ENCODE measurements at regions not wholly inside any gene's neighbourhood (a gene's known extent, or its start where the extent isn't known, plus 50 kb on each side); places are given as distances from the start of the nearest gene placed in this dataset.
"Not testable (repeated sequence)": the region's sequence is repeated elsewhere in the genome, so short reads cannot be mapped to it uniquely, and the experiment has no call there.

DNA sequence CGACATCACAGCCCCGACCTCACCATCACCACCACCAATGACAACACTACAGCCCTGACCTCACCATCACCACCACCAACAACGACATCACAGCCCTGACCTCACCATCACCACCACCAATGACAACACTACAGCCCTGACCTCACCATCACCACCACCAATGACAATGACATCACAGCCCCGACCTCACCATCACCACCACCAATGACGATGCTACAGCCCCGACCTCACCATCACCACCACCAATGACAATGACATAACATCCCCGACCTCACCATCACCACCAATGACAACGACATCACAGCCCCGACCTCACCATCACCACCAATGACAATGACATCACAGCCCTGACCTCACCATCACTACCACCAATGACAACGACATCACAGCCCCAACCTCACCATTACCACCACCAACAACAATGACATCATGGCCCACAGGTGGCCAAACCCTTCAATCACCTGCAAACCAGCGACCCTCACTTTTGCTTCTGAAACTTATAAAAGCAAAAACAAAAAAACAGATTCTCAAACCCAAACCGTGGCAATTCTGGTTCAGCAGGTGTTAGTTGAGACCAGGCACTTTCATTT is 70.7 kb upstream of the TMEM18 start:
- no peak for DNase-seq

DNA sequence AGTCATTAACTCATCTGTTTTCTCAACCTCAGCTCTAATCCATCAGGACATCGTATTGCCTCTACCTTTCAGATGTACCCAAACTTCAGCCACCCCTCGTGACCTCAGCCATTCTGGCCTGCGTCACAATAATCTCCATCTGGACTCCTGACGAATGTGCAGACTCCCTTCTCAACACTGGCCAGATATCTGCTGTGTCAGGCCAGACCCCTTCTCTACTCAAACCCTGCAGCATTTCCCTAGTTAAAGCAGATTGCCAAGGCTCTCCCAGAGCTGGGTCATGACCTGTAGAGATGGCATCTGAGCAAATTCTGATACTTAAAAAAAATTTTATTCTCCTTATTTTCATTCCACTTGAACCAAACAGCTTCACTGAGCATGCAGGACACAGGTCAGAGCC is 69.5 kb upstream of the TMEM18 start:
- DNase-seq, result no peak

DNA sequence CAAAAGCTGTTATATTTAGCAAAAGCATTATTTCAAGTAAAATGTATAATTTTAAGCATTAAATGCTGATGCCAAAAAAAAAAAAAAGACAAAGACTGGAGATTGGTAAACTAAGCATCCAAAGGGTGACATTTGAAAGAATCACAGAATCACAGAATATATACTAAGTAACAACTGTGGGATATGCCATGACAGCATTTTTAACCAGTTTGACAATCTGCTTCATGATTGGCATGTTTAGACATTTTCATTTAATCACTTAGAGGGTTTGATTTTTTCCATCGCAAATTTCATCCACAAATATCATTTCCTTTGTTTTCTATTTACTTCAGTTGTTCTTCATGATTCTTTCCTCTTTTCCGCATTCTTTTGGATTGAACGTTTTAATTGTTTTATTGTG is 66.9 kb upstream of the TMEM18 start:
- DNase-seq, result no peak

DNA sequence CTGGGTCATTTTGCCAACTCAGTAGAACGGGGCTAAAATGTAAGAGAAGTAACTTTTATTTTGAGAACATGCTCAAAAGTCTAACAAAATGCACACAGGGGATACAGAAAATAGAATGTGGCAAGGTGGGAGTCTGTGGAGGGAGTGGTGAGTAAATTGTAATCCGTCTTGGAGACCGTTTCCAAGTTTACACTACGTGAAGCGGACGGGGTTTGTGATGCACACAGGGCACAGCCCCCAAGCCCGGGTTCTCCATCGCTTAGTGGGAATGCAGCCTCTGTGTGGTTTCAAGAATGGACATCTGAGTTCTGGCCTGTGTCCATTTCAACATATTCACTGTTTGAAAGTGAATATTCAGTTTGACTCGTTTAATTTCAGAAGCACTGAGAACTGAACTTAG is 65.0 kb upstream of the TMEM18 start:
- no peak for DNase-seq

DNA sequence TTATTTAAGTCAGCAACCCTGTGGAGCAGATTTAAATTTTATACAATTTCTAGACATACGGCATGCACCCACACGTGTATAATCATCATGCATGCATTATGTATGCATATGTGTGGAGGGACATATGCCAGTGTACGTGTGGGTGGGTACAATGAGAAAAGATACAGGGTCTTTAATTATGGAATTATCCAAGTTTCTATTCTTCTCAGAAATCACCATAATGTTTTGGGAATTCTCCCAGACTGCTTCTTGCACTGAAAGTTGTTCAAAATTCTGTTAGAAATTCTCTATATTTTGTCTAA is 63.9 kb upstream of the TMEM18 start:
- DNase-seq, result no peak

DNA sequence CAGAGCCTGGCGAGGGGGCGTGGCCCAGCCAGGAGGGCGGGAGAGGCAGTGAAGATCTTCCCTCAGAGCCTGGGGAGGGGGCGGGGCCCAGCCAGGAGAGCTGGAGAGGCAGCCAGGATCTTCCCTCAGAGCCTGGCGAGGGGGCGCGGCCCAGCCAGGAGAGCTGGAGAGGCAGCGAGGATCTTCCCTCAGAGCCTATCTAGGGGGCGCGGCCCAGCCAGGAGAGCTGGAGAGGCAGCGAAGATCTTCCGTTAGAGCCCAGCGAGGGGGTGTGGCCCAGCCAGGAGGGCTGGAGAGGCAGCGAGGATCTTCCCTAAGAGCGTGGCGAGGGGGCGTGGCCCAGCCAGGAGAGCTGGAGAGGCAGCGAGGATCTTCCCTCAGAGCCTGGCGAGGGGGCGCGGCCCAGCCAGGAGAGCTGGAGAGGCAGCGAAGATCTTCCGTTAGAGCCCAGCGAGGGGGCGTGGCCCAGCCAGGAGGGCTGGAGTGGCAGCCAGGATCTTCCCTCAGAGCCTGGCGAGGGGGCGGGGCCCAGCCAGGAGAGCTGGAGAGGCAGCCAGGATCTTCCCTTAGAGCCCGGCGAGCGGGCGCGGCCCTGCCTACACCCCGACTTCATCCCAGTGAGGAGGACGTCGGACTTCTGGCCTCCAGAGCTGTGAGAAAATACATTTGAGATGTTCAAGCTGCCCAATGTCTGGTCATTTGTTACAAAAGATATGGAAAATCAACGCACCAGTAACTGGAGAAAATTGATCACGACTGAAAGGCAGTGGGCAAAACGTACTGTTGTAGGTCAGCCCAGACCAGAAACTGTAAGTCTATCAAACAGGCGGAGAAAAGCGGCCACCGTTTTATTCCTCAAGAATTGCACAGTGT is 63.4 kb upstream of the TMEM18 start:
- DNase-seq, result peak; percentile 49

DNA sequence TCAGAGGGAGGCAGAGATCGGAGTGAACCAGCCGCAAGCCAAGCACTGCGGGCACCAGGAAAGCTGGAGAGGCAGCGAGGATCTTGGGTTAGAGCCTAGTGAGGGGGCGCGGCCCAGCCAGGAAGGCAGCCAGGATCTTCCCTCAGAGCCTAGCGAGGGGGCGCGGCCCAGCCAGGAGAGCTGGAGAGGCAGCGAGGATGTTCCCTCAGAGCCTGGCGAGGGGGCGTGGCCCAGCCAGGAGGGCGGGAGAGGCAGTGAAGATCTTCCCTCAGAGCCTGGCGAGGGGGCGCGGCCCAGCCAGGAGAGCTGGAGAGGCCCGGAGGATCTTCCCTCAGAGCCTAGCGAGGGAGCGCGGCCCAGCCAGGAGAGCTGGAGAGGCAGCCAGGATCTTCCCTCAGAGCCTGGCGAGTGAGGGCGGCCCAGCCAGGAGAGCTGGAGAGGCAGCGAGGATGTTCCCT is 62.7 kb upstream of the TMEM18 start:
- not testable (repeated sequence) for DNase-seq

DNA sequence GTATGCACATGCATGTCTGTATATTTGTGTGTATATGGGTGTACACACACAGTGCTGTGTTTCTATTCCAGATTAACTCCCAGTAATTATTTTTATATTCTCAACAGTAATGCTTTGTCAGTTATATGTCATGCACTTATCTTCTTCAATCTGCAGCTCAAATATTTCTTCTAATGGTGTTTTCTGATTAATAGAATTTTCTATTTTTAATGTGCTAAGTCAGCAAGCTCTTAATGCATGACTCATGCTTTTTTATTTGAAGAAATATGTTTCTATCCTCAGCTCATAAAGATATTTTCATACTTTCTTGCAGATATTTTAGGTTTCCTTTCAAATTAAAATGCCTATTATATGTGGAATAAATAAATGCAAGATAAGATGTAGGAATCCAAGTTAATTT is 59.7 kb upstream of the TMEM18 start:
- no peak for DNase-seq

DNA sequence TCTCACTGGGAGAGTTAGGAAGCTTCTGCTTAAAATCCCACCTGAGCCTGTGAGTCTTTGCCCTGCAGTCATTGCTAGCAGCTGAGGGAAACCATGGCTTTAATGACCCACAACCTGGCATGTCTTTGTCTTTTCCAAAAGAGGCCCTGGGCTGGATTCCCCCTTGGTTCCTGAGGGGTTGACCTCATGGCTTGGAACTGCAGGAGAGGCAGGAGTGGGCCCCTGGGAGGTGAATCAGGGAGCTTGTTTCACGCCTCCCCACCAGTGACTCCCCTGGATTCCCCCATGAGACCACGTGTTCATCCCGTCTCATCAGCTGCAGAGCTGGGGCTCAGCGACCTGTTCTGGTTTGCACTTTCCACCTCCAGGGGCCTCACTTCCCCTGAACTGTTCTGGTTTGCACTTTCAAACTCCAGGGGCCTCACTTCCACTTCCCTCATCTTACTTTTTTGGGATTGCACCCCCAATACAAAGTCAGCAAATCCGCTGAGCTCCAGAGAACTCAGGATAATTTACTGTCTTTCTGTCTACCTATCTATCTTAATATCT is 58.5 kb upstream of the TMEM18 start:
- DNase-seq, result no peak

DNA sequence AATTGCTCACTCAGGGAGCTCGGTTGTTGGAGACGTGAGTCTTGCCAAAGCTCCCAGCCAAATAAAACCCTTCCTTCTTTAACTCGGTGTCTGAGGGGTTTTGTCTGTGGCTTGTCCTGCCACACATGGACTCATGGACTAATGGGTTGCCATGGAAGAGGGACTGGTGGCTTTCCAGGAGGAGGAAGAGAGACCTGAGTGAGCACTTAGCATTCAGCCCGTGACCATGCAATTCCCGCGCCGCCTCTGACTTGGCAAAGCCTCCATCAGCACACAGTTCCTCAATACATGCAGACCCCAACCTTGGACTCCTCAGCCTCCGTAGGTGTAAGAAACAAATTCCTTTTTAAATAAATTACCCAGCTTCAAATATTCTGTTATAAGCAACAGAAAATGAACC is 57.3 kb upstream of the TMEM18 start:
- DNase-seq, result no peak

DNA sequence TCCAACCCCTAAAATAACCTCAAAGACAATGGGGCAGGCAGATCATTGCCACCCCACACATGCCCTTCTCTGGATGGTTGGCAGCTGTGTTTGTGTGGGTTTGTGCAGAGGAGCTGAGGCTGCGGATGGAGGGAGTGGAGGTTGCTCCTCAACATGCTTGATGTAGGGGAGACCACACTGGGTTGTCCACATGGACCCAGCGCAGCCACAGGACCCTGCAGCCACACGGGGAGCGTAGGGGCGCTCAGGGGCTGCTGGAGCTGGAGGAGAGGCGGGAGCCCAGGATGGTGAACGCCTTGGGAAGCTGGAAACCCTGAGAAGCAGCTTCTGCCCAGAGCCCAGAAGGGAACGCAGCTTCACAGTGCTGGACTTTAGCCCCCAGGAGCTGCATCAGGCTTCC is 56.3 kb upstream of the TMEM18 start:
- DNase-seq, result no peak

DNA sequence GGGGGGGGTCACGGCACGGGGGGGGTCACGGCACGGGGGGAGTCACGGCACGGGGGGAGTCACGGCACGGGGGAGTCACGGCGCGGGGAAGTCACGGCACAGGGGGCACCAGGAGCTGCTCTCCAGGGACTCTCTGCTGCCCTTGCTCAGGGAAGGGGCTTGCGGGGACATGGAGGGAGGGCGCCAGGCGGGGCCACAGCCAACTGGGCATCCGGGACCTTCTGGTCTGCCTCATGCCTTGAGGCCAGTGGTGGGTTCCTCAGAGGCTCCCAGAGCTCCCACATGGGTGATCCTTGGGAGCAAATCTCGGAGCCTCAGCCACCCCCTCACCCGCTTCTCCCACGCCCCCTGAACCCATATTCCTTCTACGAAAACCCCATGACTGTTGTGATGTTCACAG is 55.8 kb upstream of the TMEM18 start:
- no peak for DNase-seq

DNA sequence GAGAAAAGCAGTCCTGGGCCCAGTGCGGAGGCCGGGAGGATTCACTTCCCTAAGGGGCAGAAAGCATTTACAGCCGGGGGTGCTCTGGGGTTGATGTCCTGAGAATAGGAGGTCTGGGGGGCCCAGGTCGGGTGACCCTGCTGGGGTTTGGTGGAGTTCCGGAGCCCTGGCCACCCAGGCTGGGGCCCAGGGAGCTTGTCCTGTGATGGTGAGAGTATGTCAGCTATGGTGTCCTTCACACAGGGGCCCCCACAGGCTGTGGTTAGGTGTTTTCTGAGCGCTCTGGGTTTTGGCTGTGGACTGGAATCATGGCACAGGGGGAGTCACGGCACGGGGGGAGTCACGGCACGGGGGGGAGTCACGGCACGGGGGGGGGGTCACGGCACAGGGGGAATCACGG is 54.5 kb upstream of the TMEM18 start:
- no peak for DNase-seq

DNA sequence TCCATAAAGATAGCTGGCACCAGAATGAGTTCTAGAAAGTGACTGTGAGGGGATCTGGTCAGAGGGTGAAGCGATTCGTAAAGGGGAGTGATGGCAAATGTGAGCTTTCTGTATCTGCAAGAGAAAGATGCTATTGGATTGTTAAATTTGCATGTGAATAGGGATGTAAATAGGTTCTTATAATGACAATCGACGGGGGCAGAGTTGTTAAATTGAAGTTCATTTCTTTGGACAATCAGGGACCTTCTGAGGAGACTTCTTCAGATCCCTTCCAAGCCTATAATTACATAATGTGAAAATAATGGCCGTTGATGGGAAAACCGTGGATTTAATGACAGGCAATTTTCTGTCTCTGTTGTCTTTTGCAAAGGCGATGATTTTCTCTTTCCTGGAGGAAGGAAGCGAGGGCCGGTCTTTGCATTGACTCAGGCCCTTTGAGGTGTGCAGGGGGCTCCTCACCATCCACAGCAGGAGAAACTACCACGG is 52.2 kb upstream of the TMEM18 start:
- DNase-seq, result no peak

DNA sequence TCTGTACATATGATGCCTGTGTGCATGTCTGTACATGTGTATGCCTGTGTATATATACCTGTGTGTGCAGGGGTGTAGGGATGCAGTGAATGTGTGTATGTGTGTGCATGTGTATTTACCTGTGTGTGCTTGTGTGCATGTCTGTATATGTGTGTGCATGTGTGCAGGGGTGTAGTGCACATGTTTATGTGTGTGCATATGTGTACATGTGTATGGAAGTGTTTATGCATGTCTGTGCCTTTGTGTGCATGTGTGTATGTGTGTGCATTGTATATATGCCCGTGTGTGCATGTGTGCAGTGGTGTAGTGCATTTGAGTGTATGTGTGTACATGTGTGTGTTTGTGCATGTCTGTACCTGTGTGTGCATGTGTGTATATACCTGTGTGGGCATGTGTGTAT is 51.0 kb upstream of the TMEM18 start:
- DNase-seq, result no peak

DNA sequence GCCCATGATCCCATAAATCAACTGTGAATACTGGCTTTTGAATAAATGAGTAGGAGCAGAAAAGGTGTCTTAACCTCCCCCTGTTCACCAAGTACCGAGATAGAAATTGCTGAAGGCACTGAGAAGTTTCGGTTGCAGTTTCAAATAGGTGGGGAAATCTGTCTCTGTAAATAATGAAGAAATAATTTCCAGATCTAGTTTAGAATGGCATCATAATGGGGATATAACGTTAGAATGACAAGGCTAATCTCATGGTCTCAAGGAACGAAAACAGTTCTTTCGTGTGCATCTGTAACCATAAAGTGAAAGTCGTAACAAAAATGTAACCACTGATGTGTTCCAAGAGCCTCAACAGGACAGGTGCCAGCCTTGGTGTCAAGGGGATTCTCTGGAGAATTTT is 49.9 kb upstream of the TMEM18 start:
- no peak for DNase-seq
